ENCODE measurements at regions not wholly inside any gene's neighbourhood (a gene's known extent, or its start where the extent isn't known, plus 50 kb on each side); places are given as distances from the start of the nearest gene placed in this dataset.

DNA sequence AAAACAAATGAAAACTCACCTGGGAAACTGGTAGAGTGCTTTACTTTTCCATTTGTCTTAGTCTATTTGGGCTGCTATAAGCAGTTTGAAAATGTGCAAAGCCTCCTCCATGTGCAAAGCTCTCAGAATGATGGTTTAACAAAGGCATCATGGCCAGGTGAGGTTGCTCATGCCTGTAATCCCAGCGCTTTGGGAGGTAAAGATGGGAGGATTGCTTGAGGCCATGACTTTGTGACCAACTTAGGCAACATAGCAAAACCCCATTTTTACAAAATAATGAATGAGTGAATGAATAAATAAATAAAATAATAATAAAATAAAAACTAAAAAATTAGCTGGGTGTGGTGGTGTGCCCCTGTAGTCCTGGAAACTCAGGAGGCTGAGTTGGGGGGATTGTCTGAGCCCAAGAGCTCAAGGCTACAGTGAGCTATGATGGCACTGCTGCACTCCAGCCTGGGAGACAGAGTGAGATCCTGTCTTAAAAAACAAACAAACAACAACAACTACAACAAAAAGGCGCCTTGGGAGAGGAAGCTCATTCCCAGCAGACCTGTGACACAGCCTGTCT lies 71.8 kb downstream of the MYCN start:
- H3K4me3 ChIP-seq (ENCODE audit: low read depth, low read length): no peak overlapping the region
- TF ChIP-seq, protein P1, sequence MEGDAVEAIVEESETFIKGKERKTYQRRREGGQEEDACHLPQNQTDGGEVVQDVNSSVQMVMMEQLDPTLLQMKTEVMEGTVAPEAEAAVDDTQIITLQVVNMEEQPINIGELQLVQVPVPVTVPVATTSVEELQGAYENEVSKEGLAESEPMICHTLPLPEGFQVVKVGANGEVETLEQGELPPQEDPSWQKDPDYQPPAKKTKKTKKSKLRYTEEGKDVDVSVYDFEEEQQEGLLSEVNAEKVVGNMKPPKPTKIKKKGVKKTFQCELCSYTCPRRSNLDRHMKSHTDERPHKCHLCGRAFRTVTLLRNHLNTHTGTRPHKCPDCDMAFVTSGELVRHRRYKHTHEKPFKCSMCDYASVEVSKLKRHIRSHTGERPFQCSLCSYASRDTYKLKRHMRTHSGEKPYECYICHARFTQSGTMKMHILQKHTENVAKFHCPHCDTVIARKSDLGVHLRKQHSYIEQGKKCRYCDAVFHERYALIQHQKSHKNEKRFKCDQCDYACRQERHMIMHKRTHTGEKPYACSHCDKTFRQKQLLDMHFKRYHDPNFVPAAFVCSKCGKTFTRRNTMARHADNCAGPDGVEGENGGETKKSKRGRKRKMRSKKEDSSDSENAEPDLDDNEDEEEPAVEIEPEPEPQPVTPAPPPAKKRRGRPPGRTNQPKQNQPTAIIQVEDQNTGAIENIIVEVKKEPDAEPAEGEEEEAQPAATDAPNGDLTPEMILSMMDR (IDR thresholded peaks at IDR 0.05; ENCODE audit: low read depth, low read length): no peak

DNA sequence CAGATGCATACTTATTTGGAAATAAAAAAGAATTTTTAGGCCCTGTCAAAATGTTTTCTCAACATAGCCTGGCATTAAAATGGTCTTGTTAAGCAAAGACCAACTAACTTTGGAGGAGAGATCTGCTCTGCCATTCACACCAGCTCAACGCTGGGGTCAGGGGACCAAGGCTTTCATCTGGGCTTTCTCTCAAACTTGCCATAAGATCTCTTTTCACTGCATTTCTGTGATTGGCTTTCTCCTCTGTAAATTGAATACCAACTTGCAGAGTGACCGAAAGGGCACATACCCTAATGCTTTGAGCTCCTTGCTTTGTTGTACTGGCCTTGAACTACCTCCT lies 71.2 kb downstream of the MYCN start:
- no peak overlapping the region for H3K4me3 ChIP-seq (ENCODE audit: low read depth, low read length)
- TF ChIP-seq, protein P1 (IDR thresholded peaks at IDR 0.05; ENCODE audit: low read depth, low read length): no peak

DNA sequence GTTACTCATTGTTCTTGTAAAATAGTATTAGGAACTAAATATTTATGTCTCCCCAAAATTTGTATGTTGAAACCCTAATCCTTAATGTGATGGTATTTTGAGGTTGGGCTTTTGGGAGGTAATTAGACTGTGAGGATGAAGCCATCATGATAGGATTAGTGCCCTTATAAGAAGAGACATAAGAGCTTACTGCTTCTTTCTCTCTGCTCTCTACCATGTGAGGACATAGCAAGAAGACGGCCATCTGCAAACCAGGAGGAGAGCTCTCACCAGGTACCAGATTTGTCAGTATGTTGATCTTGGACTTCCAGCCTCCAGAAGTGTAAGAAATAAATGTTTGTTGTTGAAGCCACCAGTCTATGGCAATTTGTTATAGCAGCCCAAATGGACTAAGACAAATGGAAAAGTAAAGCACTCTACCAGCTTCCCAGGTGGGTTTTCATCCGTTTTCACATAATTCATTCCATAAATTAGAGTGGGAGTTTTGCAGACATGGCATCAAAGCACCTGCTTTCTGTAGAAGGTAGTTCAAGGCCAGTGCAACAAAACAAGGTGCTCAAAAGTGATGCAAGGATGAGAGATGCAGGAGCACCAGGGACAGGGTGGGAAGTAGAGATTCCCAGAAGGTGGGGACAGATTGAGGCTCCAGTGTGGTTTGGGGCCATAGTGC lies 70.7 kb downstream of the MYCN start:
- no peak overlapping the region for H3K4me3 ChIP-seq (ENCODE audit: low read depth, low read length)
- TF ChIP-seq, protein P1 (IDR thresholded peaks at IDR 0.05; ENCODE audit: low read depth, low read length): no peak

DNA sequence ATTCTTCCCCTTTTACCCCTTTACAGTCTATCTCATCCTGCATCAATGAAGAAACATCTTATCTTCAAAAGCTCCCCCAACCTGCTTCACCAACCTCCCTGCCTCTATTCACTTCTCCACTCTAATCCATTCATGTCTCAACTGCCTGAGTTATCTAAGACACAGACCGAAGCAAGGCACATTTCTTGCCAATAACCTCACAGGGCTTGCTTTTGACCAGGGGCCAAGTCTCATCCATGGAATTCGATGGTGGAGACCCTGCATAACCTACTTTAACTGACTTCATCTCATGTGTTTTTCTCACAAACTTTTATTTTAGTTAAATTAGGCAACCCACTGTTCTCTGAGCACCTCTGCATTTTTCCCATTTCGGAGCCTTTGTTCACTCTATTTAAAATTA lies 69.7 kb downstream of the MYCN start:
- H3K4me3 ChIP-seq (ENCODE audit: low read depth, low read length): no peak overlapping the region
- TF ChIP-seq, protein P1 (IDR thresholded peaks at IDR 0.05; ENCODE audit: low read depth, low read length): no peak

DNA sequence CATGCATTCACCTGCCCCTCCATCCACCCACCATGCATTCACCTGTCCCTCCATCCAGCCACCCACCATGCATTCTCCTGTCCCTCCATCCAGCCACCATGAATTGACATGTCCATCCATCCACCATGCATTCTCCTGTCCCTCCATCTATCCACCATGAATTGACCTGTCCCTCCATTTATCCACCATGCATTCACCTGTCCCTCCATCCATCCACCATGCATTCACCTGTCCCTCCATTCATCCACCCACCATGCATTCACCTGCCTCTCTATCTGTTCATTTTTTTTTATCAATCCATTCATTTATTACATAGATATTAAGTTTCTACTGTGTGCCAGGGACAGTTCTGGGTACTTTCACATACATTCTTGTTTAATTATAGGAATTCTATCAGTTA lies 69.2 kb downstream of the MYCN start:
- no peak overlapping the region for H3K4me3 ChIP-seq (ENCODE audit: low read depth, low read length)
- TF ChIP-seq, protein P1 (IDR thresholded peaks at IDR 0.05; ENCODE audit: low read depth, low read length): no peak

DNA sequence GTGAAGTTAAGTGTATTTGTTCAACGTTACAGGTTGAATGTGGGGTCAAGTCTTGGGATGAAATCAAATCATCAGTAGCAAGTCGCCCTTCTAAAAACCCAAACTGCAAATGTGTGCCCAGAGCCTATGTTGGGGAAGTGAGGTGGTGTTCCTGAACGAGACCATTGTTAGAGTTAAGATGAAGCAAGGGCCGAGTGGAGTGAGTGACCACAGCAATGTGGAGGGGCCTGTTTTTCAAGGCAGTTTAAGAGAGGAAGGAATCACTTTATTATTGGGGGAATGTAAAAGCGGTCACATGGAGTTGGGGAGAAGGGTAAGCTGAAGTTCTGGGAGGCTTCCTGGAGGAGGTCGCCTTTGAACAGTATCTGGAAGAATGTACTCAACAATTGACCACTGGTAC lies 68.5 kb downstream of the MYCN start:
- TF ChIP-seq, protein P1 (IDR thresholded peaks at IDR 0.05; ENCODE audit: low read depth, low read length): no peak
- H3K4me3 ChIP-seq (ENCODE audit: low read depth, low read length): no peak overlapping the region

DNA sequence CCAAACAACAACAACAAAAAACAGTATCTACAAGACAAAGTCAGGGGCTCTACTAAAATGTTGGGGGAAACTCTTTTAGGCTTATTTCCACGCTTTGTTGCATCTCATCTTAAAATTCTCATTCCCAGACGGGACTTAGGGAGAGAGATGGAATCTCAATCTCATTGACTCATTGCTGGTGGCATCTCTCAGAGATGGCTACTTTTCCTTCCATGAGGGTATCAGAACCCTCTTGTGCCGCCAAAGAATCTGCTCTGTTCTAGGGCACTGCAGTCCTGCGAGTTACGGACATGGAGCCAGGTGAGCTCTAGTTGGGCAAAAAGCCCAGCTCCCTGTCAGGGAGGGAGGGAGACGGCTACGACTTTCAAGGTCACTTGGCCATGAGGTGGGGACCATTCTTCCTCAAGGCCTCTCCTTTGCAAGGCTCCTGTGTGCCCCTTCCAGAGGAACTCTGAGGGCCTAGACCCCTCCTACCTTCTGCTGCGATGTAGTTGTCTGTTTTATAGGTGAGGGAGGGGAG lies 68.0 kb downstream of the MYCN start:
- H3K4me3 ChIP-seq (ENCODE audit: low read depth, low read length): no peak overlapping the region
- TF ChIP-seq, protein P1 (IDR thresholded peaks at IDR 0.05; ENCODE audit: low read depth, low read length): no peak
